ENCODE measurements at regions not wholly inside any gene's neighbourhood (a gene's known extent, or its start where the extent isn't known, plus 50 kb on each side); places are given as distances from the start of the nearest gene placed in this dataset.
"Not testable (repeated sequence)": the region's sequence is repeated elsewhere in the genome, so short reads cannot be mapped to it uniquely, and the experiment has no call there.

DNA sequence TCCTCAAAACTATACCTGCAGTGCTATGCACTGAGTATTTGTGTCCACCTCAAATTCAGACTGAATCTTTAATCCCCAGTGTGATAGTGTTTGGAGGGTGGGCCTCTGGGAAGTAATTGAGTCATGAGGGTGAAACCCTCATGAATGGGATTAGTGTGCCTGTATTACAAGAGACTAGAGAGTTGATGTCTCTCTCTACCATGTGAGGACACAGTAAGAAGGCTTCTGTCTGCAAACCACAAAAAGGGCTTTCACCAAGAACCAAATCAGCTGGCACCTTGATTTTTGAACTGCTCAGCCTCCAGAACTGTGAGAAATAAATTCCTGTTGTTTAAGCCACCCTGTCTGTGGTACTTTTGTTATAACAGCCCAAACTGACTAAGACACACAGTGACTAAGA lies 95.7 kb upstream of the DPY19L1 start:
- H2AFZ ChIP-seq (ENCODE audit: low read depth, low read length, poor library complexity, severe bottlenecking); H3K4me3 ChIP-seq (replicated peaks in 1 of 2; ENCODE audit: low read depth in 1 of 2, low read length in 2 of 2); H3K27ac ChIP-seq (ENCODE audit: low read depth, low read length); H3K27me3 ChIP-seq (ENCODE audit: insufficient read depth, low read length); H3K9me3 ChIP-seq (ENCODE audit: control insufficient read depth in 1 of 2, insufficient read depth in 1 of 2, low read depth in 1 of 2, low read length in 2 of 2); H4K20me1 ChIP-seq (ENCODE audit: insufficient read depth); H3K79me2 ChIP-seq (ENCODE audit: insufficient read depth, low read length); ATAC-seq; CTCF ChIA-PET; intact Hi-C loops (cut with micrococcal nuclease); H3K9me2 ChIP-seq (ENCODE audit: insufficient read depth); DNase-seq (ENCODE audit: low read depth, low spot score); H3K4me2 ChIP-seq (ENCODE audit: low read length); H3K9ac ChIP-seq (ENCODE audit: low read length); POLR2A ChIA-PET; H3K36me3 ChIP-seq (ENCODE audit: control insufficient read depth in 1 of 2, insufficient read depth in 2 of 2, low read length in 2 of 2); RAD21 ChIA-PET (ENCODE audit: low non-redundant PET in 1 of 2, low total read pairs in 2 of 2, uncharacterized antibody in 2 of 2, unreplicated experiment in 2 of 2); BruUV-seq (replicated peaks); H3K4me1 ChIP-seq (ENCODE audit: control insufficient read depth in 1 of 2, insufficient read depth in 2 of 2, low read length in 2 of 2): not testable (repeated sequence)

DNA sequence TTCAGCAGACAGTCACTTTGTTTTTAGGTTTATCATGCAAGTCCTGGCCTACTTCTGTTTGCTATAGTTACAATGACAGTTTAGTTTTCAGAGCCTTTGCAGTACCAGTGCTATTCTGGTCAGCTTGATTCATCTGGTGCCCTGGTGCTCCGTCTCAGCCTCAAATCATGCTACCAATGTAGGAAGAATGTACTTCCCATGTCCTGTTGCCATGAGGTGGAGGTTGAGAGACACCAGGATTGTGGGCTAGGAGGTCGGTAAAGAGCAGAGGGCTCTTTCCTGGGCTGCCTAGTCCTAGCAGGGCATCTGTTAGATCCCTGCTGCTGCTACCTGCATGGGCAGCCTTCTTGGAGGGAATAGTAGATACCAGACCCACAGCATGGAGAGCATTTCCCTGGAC lies 91.4 kb upstream of the DPY19L1 start:
- H4K20me1 ChIP-seq (ENCODE audit: insufficient read depth); RAD21 ChIA-PET (ENCODE audit: low non-redundant PET in 1 of 2, low total read pairs in 2 of 2, uncharacterized antibody in 2 of 2, unreplicated experiment in 2 of 2); H2AFZ ChIP-seq (ENCODE audit: low read depth, low read length, poor library complexity, severe bottlenecking); H3K9ac ChIP-seq (ENCODE audit: low read length); DNase-seq (ENCODE audit: low read depth, low spot score); H3K4me2 ChIP-seq (ENCODE audit: low read length); H3K4me3 ChIP-seq (replicated peaks in 1 of 2; ENCODE audit: low read depth in 1 of 2, low read length in 2 of 2); H3K36me3 ChIP-seq (ENCODE audit: control insufficient read depth in 1 of 2, insufficient read depth in 2 of 2, low read length in 2 of 2); ATAC-seq; BruUV-seq (replicated peaks); H3K27me3 ChIP-seq (ENCODE audit: insufficient read depth, low read length); intact Hi-C loops (cut with micrococcal nuclease); H3K79me2 ChIP-seq (ENCODE audit: insufficient read depth, low read length); CTCF ChIA-PET; H3K27ac ChIP-seq (ENCODE audit: low read depth, low read length); H3K9me2 ChIP-seq (ENCODE audit: insufficient read depth); POLR2A ChIA-PET; H3K4me1 ChIP-seq (ENCODE audit: control insufficient read depth in 1 of 2, insufficient read depth in 2 of 2, low read length in 2 of 2); H3K9me3 ChIP-seq (ENCODE audit: control insufficient read depth in 1 of 2, insufficient read depth in 1 of 2, low read depth in 1 of 2, low read length in 2 of 2): not testable (repeated sequence)

DNA sequence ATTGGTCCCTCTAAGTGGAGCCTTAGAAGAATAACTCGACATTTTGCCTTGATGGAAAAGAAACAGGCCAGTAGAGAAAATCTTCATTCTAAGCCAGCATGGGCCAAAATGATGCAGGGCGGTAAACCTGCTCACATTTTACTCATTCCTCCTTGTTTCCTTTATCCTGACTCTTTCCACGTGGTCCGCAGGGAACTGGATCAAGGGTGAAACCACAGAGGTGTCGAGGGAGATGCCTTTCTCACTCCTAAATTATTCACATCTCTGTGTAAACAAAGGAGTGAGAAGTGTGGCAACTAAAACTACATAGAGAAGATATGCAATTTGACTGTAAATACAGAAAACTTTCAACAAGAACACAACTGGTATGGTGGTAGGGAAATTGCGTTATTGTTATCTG lies 81.2 kb upstream of the DPY19L1 start:
- H3K27ac ChIP-seq (ENCODE audit: low read depth, low read length); H3K9me3 ChIP-seq (ENCODE audit: control insufficient read depth in 1 of 2, insufficient read depth in 1 of 2, low read depth in 1 of 2, low read length in 2 of 2); POLR2A ChIA-PET; H3K4me3 ChIP-seq (replicated peaks in 1 of 2; ENCODE audit: low read depth in 1 of 2, low read length in 2 of 2); ATAC-seq; H4K20me1 ChIP-seq (ENCODE audit: insufficient read depth); H3K9ac ChIP-seq (ENCODE audit: low read length); CTCF ChIA-PET; DNase-seq (ENCODE audit: low read depth, low spot score); intact Hi-C loops (cut with micrococcal nuclease); H3K9me2 ChIP-seq (ENCODE audit: insufficient read depth); H2AFZ ChIP-seq (ENCODE audit: low read depth, low read length, poor library complexity, severe bottlenecking); BruUV-seq (replicated peaks); H3K4me2 ChIP-seq (ENCODE audit: low read length); H3K27me3 ChIP-seq (ENCODE audit: insufficient read depth, low read length); H3K36me3 ChIP-seq (ENCODE audit: control insufficient read depth in 1 of 2, insufficient read depth in 2 of 2, low read length in 2 of 2); RAD21 ChIA-PET (ENCODE audit: low non-redundant PET in 1 of 2, low total read pairs in 2 of 2, uncharacterized antibody in 2 of 2, unreplicated experiment in 2 of 2); H3K79me2 ChIP-seq (ENCODE audit: insufficient read depth, low read length); H3K4me1 ChIP-seq (ENCODE audit: control insufficient read depth in 1 of 2, insufficient read depth in 2 of 2, low read length in 2 of 2): not testable (repeated sequence)

Data from HCT116 (cell line).